HG02870 (cell line): ENCODE measurements at regions not wholly inside any gene's neighbourhood (a gene's known extent, or its start where the extent isn't known, plus 50 kb on each side); places are given as distances from the start of the nearest gene placed in this dataset.

Experiments used
- ATAC-seq: cut with Tn5 transposase; IDR thresholded peaks from one replicate; pipeline ENCODE4 v1.9.1; 2021; ENCODE audit warnings: mild to moderate bottlenecking, moderate library complexity; ENCODE audit not compliant: unreplicated experiment

DNA sequence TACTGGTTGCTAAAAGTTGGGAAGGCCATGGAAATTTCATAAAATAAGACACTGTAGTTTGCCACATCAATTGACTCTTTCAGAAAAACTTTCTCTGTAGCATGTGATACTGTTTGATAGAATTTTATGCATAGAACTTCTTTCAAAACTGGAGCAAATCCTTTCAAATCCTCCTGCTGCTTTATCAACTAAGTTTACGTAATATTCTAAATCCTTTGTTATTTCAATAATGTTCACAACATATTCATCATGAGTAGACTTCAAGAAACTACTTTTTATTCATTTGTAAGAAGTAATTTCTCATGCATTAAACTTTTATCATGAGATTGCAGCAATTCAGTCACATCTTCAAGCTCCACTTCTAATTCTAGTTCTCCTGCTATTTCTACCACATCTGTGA, 199.3 kb downstream of the PCDH18 start:
- ATAC-seq, result no peak

DNA sequence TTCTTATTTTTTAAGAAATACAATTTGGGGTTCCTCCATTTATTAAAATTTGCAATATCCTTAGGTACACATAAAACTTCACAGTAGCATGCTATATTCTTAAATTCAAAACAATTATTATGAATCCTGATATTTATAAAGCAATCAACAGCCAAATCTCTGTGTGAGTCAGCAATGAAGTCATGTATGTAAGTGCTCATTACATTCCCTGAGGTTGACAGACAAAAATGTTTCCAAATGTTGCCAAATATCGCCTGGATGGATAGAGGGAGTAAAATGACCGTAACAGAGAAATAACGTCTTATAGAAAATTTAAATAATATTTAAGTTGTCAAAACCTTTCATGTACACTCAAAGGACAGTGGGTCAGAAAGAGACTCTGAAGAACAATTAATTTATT, 220.0 kb downstream of the PCDH18 start:
- no peak for ATAC-seq

DNA sequence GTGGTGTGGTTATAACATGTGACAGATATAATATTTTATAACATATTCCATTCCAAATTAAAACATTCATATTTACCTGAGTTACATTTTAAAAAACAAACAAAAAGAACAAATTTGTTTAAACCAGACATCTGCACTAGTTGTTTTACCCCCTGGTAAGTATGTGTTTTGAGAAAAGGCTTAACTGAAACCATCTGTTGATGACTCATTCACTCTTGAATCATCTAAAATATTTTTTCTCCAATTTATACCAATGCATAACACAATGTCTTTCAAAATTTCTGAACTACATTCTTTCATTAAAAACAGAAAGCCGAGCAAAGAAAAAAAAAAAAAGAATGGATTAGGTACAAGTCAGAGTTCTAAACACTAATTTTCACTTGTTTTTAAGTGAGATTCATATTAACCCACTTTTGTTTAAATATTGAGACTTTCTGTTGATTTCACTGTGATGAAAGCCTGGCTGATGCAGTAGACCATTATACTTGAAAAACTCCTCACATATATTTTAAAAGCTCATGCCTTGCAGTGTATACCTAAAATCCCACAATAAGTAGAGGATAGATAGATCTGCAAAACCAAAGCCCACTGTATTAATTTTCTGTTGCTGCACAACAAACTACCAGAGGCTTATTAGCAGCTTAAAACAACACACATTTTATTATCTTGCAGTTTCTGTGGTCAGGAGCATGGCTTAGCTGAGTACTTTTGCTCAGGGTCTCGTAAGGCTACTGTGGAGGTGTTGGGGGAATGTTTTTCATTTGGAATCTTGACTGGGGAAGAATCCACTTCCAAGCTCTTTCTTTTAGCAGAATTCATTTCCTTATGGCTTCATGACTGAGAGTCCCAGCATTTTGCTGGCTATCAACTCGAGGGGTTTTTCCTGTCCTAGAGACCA, 221.5 kb downstream of the PCDH18 start:
- ATAC-seq, result no peak

DNA sequence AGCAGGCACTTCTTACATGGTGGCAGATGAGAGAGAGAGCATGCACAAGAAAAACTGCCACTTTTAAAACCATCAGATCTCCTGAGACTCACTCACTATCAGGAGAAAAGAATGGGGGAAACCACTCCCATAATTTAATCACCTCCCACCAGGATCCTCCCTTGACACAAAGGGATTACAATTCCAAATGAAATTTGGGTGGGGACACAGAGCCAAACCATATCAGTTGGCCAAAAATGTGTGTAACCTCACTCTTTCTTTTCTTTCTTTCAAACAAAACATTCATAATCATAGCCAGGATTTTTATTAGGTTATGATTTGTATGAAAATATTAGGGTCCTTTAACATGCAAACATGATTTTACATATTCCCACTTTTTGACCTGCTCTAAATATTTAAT, 222.1 kb downstream of the PCDH18 start:
- ATAC-seq, result no peak

DNA sequence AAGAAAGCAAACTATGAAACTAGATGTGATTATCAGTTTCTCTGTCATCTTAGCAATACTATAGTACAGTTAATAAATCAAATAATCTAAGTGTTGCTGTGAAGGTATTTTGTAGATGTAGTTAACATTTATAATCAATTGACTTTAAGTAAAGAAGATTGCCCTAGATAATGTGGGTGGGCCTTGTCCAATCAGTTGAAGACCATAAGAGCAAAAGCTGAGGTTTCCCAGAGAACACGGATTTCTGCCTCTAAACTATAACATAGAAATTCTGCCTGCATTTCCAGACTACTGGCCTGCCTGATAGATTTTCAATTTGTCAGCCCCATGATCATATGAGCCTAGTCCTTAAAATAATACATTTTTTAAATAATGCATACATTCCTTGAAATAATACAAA, 222.9 kb downstream of the PCDH18 start:
- ATAC-seq, result no peak

DNA sequence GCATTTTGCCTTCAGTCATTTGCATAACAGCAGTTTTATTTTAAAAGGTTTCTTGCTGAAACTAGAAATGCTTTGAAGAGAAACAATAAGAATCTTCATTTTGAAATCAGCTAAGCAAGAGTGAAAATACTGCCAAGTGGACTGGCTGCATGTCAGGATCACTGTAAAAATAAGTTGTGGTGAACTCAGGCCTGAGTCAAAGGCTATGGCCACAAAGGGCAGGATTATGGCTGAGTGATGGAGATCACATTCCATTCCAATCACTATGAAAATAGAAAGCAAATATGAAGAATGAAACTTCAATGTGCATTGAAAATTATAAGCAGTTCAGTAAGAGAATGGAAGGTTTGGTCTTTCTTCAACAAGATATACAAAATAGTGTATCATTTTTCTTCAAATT, 224.5 kb downstream of the PCDH18 start:
- ATAC-seq, result no peak

DNA sequence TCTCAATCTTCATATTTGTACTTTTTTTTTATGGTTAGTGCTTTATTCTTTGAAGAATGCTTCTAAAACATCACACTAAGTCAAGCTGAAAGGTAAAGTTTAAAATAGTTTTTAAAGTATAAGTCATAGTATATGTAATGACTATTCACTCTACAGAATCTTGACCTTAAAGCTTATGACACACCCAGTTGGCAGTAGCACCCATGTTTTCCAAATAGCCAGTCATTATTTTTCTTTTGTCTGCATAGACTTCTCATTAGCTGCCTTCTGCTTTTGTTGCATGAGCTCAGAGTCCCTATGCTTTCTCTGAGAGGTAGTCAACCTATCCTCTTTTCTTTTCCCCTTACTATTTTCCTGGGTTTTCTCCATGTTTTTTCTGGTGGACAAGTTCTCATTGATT, 231.5 kb downstream of the PCDH18 start:
- no peak for ATAC-seq

DNA sequence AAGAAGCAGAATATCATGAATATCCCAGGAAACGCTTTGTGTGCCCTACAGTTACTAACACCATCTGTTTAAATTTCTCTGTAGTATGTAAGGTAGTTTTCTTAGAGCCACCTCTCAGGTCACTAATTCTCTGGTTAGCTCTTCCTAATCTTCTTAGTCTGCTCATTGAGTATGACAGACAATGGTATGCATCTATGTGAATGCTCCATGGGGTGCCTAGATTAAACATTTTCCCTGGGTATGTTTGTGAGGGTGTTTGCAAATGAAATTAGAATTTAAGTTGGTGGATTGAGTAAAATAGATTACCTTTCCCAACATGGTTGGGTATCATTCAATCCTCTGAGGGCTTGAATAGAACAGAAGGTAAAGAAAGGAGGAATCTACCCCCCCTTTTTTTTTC, 233.0 kb downstream of the PCDH18 start:
- ATAC-seq, result no peak

DNA sequence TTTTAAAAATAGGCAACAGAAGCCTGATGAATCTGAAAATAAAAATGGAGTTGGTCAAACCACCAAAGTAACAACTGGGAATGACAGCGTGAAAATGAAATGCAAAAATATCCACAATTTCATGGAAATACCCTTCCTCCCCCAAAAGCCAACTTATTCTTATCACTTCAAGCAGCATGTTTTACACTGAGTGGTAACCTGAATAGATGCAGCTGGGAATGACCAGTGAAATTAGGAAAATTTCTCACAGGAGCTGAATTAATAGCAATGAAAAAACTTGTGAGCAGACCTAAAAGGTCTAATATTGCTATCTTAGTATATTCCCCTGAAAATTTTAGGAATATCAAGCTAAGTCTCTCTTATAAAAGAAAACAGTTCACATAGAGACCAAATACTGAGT, 239.0 kb downstream of the PCDH18 start:
- ATAC-seq, result no peak

DNA sequence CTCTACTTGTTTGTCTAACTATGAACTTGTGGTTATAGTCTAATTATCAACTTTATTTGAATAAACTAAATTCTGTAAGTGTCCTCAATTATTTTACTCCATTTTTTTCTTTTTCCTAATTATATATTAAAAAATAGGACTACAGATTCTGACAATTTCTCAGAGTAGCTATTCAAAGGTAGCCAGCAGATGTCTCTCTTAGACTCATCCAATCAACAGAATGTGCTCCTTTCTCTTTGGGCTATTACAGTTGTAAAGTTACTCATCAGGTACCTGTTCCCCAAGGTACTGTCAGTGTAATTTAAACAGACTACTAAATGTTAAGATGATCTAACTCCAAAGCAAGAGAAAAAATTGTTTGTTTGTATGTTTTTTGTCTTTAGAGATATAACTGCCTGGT, 248.6 kb downstream of the PCDH18 start:
- ATAC-seq, result no peak

DNA sequence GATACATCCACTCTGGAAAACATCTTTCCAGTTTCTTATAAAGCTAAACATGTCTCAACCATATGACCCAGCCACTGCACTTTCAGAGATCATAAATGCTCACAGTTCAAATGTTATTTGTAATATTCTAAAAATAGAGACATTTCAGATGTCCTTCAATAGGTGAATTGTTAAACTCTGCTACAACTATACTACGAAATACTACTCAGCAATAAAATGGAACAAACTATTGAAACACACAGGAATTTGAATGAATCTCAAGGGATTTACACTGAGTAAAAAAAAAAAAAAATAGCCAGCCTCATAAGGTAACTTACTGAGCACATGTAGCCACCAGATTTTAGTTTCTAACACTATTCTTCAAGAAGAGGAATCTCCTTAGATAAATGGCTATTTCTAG, 253.9 kb downstream of the PCDH18 start:
- no peak for ATAC-seq

DNA sequence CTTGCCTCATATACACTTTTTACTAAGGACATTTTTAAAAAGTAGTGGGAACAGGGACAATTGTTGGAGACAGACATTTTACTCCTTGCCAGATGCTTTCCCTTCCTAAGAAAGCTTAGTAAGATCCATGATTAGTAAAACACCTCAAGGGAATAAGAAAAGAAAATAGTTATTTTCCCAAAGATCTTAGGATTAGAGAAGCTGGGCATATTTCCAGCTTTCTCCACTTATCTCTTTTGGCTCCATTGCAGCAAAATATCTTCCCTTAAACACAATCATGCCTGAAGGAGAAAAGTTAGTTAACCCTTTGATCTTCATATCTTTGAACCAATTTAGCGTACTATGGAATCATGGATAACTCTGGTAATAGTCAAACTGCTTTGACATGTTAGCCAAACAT, 257.9 kb downstream of the PCDH18 start:
- ATAC-seq, result no peak

DNA sequence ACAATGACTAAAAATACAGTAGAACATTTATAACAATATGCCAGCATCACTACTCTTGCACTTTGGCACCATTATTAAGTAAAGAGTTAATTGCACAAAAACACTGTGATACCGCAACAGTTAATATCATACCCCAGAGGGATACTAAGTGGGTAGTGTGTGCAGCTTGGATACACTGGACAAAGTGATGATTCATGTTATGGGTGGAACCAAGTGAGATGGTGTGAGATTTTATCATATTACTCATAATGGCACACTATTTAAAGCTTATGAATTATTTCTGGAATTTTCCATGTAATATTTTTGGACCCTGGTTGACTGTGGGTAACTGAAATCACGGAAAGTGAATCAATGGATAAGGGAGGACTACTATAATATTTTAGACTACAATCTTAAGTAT, 265.3 kb downstream of the PCDH18 start:
- no peak for ATAC-seq

DNA sequence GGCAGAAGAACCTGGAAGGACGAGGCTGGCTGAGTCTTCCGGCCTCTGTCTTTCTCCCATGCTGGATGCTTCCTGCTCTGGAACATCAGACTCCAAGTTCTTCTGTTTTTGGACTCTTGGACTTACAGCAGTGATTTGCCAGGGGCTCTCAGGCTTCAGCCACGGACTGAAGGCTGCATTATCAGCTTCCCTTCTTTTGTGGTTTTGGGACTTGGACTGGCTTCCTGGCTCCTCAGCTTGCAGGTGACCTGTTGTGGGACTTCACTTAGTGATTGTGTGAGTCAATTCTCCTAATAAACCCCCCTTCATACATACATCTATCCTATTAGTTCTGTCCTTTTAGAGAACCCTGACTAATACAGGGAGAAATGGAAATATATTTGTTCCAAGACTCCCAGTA, 265.8 kb downstream of the PCDH18 start:
- no peak for ATAC-seq

DNA sequence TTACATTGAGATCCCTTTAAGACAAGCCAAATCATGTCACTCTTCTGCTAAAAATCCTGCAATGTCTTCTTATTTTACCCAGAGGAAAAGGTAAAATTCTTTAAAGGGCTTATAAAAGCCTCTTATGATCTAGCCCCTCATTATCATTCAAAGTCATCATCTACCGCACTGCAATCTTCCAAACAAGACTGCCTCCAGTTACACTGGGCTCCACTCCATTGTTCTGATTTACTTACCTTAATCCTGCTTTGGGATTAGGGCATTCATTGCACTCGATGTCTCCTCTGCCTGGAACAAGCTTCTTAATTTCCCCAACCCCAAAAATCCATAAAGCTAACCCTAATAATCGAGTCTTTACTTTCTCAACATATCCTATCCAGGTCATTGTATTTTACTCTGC, 269.1 kb downstream of the PCDH18 start:
- no peak for ATAC-seq

DNA sequence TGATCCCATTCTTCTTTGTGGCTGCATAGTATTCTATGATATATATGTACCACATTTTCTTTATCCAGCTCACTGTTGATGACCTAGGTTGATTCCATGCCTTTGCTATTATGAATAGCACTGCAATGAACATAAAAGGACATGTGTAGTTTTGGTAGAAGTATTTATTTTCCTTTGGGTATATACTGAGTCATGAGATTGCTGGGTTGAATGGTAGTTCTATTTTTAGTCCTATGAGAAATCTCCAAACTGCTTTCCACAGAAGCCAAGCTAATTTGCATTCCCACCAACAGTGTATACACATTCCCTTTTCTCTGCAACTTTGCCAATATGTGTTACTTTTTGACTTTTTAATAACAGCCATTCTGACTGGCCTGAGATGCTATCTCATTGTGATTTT, 278.3 kb downstream of the PCDH18 start:
- ATAC-seq, result no peak

DNA sequence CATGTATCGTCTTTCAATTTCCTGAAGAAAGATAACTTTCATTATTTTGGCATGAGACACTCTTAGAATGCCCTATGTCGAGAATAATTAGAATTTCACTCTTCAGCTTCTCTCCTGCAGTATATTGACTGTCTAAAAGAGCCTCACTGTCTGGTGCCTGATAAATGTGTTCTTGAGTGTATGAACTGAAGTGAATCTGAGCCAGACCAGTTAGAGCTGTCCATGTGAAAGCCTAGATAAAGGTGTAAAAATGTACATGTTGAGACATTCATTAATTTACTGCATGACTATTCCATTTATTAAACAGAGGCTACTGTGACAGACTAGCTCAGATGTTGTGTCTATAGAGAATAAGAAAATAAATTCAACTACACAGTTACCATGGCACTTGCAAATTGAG, 283.2 kb downstream of the PCDH18 start:
- no peak for ATAC-seq

DNA sequence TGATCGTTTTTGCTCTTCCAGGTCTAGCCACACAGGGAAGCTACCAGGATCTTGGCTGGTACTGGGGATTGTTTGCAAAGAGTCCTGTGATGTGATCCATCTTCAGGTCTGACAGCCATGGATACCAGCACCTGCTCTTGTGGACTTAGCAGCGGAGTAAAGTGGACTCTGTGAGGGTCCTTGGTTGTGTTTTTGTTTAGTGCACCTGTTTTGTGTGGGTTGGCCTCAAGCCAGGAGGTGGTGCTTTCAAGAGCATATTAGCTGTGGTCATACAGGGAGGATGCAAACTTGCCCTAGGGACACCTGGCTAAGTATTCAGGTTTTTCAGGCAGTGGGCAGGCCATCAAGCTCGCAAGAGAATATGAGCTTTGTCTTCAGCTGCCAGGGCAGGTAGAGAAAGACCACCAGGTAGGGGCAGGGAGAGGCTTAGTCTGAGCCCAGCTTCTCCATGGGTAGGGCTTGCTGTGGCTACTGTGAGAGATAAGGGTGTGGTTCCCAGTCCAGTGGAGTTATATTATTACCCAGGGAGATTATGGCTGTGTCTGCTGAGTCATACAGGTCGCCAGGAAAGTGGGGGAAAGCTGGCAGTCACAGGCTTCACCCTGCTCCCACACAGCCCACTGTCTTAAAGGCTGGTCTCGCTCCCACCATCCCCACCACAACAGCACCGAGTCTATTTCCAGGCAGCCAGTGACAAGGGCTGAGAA, 293.7 kb downstream of the PCDH18 start:
- no peak for ATAC-seq

DNA sequence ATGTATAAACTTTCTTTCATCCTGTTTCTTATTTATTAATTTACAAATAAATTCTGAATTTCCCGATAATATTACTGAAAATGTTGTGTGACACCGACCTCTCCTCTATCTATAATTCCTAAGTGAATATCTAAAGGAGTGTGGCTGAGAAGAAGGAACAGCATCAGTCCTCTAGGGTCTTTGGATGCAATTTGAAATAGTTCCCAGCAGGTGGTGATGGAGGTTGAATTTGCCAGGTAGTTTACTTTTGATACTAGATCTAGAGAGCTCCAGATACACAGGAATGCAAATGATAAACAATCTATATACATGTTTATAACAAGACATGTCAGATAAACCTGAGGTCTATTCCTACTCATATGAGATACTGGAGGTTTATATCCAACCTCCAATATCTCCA, 305.4 kb downstream of the PCDH18 start:
- ATAC-seq, result no peak

DNA sequence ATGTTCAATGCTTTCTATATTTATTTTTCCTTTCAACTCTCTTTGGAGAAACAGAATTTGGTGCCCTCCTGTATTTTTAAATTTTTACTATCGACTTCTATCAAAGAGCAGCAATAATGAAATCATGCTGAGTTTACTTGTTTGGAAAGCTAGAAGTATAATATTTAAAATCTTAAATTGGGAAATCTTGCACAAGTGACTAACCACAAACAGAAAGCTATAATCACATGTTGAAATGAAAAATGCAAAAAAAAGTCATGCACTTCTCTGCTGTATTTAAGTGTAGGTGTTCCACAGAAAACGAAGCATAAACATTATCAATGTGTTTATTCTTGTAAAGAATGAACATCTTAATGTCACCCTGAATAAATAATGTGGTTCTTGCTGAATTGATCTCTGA, 306.1 kb downstream of the PCDH18 start:
- ATAC-seq, result no peak

DNA sequence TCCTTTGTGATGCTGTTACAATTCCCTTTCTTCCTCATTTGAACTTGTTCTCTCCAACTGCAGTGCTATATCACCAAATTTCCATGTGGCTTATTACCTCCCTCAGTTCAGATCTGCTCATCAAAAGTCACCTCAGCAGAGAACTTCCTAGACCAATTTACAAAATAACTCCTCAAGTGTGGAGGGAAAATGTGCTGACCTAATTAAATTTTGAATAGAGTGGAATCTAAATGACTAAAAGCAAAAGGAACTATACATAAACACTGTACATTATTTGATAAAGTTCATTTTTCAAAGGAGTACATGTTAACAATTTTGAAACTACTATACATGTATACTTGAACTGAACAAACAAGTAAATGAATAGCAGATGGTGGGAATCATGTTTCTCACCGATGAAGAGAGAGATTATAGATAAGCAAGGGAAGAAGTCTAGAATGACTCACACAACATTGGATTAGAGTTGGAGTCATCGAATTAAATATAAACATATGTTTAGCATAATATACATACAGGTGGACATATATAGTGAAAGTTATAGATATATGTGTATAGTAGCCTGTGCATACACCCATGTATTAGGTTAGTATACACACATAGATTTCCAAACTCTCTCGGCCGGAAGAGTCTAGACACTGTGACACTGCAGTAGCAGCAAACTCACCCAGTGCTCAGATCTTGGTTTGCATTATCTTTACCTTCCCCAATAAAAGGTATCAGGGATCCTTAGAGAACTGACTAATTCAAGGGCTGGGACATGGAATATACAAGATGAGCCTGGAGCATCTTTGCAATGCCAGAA, 318.7 kb downstream of the PCDH18 start:
- no peak for ATAC-seq

DNA sequence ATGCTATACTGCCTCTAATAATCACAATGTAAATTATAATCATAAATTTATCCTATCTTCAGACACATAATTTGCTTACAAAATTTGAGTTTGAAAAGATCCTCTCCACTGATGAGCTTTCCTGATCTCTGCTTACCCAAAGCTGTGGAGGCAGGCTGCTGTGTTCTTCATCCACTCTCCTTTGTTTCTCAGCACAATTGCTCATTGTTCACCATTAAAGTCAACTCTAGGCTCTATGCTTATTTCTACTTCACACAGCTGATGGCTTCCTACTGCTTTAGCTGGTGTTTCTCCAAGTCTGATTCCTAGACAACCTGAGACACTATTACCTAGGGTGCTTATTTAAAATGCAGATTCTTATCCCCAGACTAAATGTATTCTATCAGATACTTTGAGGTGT, 319.7 kb downstream of the PCDH18 start:
- ATAC-seq, result no peak
